ENCODE measurements at regions not wholly inside any gene's neighbourhood (a gene's known extent, or its start where the extent isn't known, plus 50 kb on each side); places are given as distances from the start of the nearest gene placed in this dataset.

GRCh38 chr3:124619887-124620599, 110.2 kb upstream of the UMPS start:
- H3K27ac ChIP-seq (ENCODE audit: low read depth, low read length): no peak overlapping the region
- H3K4me3 ChIP-seq (ENCODE audit: low read length): no peak overlapping the region
- H4K20me1 ChIP-seq (ENCODE audit: control insufficient read depth, insufficient read depth, low read depth, low read length): no peaks in the 10 kb centered on the region
- H3K9me2 ChIP-seq (replicated peaks; ENCODE audit: control insufficient read depth, low read length): no peaks in the 10 kb centered on the region
- H3K4me1 ChIP-seq (ENCODE audit: control insufficient read depth, low read length): no peaks in the 10 kb centered on the region
- no peaks in the 10 kb centered on the region for H3K27me3 ChIP-seq (ENCODE audit: control insufficient read depth, low read length)
- no peaks in the 10 kb centered on the region for H3K36me3 ChIP-seq (ENCODE audit: control insufficient read depth, low read length)
- no peak overlapping the region for H3K4me2 ChIP-seq (ENCODE audit: low read length)
- TF ChIP-seq, protein P1, sequence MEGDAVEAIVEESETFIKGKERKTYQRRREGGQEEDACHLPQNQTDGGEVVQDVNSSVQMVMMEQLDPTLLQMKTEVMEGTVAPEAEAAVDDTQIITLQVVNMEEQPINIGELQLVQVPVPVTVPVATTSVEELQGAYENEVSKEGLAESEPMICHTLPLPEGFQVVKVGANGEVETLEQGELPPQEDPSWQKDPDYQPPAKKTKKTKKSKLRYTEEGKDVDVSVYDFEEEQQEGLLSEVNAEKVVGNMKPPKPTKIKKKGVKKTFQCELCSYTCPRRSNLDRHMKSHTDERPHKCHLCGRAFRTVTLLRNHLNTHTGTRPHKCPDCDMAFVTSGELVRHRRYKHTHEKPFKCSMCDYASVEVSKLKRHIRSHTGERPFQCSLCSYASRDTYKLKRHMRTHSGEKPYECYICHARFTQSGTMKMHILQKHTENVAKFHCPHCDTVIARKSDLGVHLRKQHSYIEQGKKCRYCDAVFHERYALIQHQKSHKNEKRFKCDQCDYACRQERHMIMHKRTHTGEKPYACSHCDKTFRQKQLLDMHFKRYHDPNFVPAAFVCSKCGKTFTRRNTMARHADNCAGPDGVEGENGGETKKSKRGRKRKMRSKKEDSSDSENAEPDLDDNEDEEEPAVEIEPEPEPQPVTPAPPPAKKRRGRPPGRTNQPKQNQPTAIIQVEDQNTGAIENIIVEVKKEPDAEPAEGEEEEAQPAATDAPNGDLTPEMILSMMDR (IDR thresholded peaks at IDR 0.05; ENCODE audit: low read depth, low read length, poor library complexity, severe bottlenecking): no peak
- no peak for TF ChIP-seq EZH2phosphoT487 (IDR thresholded peaks at IDR 0.05; ENCODE audit: borderline replicate concordance, low read length)
- no peaks in the 10 kb centered on the region for H3K79me2 ChIP-seq (ENCODE audit: control insufficient read depth, low read length)
- H3K9me3 ChIP-seq (ENCODE audit: control insufficient read depth, insufficient read depth, low read length): no peaks in the 10 kb centered on the region
- no peaks in the 10 kb centered on the region for H3F3A ChIP-seq (ENCODE audit: control insufficient read depth, insufficient read depth)

DNA sequence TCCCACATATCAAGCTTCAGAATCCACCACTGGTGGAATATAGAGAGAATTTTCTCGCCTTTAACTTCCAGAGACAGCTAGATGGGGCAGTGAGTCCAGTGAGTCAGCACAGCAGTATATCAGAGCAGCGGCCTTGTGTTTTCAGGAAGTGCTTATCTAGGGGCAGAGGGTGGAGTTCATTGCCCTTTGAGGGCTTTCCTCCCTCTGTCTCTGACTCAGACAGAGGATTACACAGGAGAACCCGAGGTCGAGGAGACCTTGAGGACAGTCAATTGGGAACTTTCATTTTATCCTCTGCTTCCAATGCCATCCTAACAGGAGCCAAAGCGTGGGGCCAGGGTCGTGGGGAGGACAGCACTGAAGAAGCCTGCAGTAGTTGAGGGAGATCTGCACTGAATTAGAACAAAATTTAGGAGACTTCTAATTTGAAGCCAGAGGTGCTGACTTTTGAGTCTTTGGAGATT, 109.6 kb upstream of the UMPS start:
- H3F3A ChIP-seq (ENCODE audit: control insufficient read depth, insufficient read depth): no peaks in the 10 kb centered on the region
- no peaks in the 10 kb centered on the region for H3K79me2 ChIP-seq (ENCODE audit: control insufficient read depth, low read length)
- no peak overlapping the region for H3K4me3 ChIP-seq (ENCODE audit: low read length)
- TF ChIP-seq, protein P1 (IDR thresholded peaks at IDR 0.05; ENCODE audit: low read depth, low read length, poor library complexity, severe bottlenecking): no peak
- no peak for TF ChIP-seq EZH2phosphoT487 (IDR thresholded peaks at IDR 0.05; ENCODE audit: borderline replicate concordance, low read length)
- no peak overlapping the region for H3K4me2 ChIP-seq (ENCODE audit: low read length)
- H3K4me1 ChIP-seq (ENCODE audit: control insufficient read depth, low read length): no peaks in the 10 kb centered on the region
- no peaks in the 10 kb centered on the region for H3K36me3 ChIP-seq (ENCODE audit: control insufficient read depth, low read length)
- no peaks in the 10 kb centered on the region for H3K27me3 ChIP-seq (ENCODE audit: control insufficient read depth, low read length)
- no peaks in the 10 kb centered on the region for H3K9me2 ChIP-seq (replicated peaks; ENCODE audit: control insufficient read depth, low read length)
- no peak overlapping the region for H3K27ac ChIP-seq (ENCODE audit: low read depth, low read length)
- no peaks in the 10 kb centered on the region for H4K20me1 ChIP-seq (ENCODE audit: control insufficient read depth, insufficient read depth, low read depth, low read length)
- no peaks in the 10 kb centered on the region for H3K9me3 ChIP-seq (ENCODE audit: control insufficient read depth, insufficient read depth, low read length)

DNA sequence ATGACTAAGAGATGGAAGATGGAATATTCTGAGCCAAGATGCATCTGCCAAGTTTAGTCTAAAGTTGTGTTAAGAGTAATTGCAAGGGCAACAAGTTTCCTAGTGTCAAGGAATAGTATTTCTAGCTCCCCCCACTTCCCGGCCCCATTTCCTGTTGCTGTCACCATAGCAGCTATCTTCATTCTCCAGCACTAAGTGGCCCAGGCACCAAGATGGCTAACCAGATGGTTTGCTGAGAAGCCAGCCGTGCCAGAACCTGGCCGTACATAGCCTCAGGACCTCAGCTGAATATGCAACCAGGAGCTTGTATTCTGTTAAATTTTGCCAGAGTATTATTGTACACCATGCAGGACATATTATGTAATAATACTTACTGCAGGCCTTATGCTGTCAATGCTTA, 108.8 kb upstream of the UMPS start:
- H3K27ac ChIP-seq (ENCODE audit: low read depth, low read length): no peak overlapping the region
- no peaks in the 10 kb centered on the region for H3K9me2 ChIP-seq (replicated peaks; ENCODE audit: control insufficient read depth, low read length)

More for the DNA sequence above, 108.8 kb upstream of the UMPS start:
- Histone ChIP-seq H3K4me3 (ENCODE audit: low read length) (no peak overlapping the region), H3K79me2 (ENCODE audit: control insufficient read depth, low read length) (no peaks in the 10 kb centered on the region), H3K4me1 (ENCODE audit: control insufficient read depth, low read length) (no peaks in the 10 kb centered on the region), H4K20me1 (ENCODE audit: control insufficient read depth, insufficient read depth, low read depth, low read length) (no peaks in the 10 kb centered on the region), H3K9me3 (ENCODE audit: control insufficient read depth, insufficient read depth, low read length) (no peaks in the 10 kb centered on the region), H3K36me3 (ENCODE audit: control insufficient read depth, low read length) (no peaks in the 10 kb centered on the region), H3K27me3 (ENCODE audit: control insufficient read depth, low read length) (no peaks in the 10 kb centered on the region), H3F3A (ENCODE audit: control insufficient read depth, insufficient read depth) (no peaks in the 10 kb centered on the region), H3K4me2 (ENCODE audit: low read length) (no peak overlapping the region)
- TF ChIP-seq, protein P1 (IDR thresholded peaks at IDR 0.05; ENCODE audit: low read depth, low read length, poor library complexity, severe bottlenecking): no peak
- no peak for TF ChIP-seq EZH2phosphoT487 (IDR thresholded peaks at IDR 0.05; ENCODE audit: borderline replicate concordance, low read length)

Measured in DOHH2 (cell line).